PFSK-1 (cell line): ENCODE measurements at regions not wholly inside any gene's neighbourhood (a gene's known extent, or its start where the extent isn't known, plus 50 kb on each side); places are given as distances from the start of the nearest gene placed in this dataset.

Experiments
- POLR2AphosphoS5 ChIP-seq: IDR thresholded peaks from 2 replicates; pipeline ENCODE4 v1.6.1; 2012; ENCODE audit warnings: low read depth, mild to moderate bottlenecking, control low read depth, low read length, moderate library complexity
- SIN3A ChIP-seq: IDR thresholded peaks from 2 replicates; pipeline ENCODE4 v1.6.1; 2012; ENCODE audit warnings: mild to moderate bottlenecking, low read length, moderate library complexity, borderline replicate concordance; ENCODE audit not compliant: insufficient read depth
- TAF1 ChIP-seq: IDR thresholded peaks from 2 replicates; pipeline ENCODE4 v1.6.1; 2012; ENCODE audit warnings: low read length, control low read depth, borderline replicate concordance; ENCODE audit not compliant: insufficient read depth
- TF ChIP-seq, protein P1 (sequence below), 2 experiments: IDR thresholded peaks; 2 replicates each; pipeline versions ENCODE4 v1.6.1 to v1.8.0; 2011 to 2012; ENCODE audit warnings: low read depth in 2 of 2, low read length in 2 of 2, control low read depth in 1 of 2, inconsistent platforms in 1 of 2, mild to moderate bottlenecking in 1 of 2, moderate library complexity in 1 of 2; ENCODE audit not compliant: insufficient read depth in 1 of 2

DNA sequence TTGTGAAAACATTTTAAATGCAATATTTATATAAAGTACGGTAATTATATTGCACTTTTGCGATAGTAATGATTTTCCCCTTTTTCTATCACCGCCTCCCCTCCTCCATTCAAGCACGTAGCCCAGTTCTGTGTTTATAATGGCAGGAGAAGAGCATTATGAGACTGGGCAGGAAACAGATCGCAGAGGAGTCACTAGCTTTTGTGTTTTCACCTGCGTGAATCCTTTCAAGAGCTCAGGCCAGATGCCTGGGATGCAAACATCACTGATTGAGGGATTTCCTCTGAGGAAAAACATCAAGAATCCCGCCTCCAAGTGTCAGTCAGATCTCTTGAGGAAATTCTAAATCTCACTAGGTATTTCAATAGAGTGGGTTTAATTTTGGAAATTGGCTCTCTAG lies 178.4 kb upstream of the FN1 start:
- TF ChIP-seq SIN3A (no peak), POLR2AphosphoS5 (no peak), TAF1 (no peak)
- TF ChIP-seq, protein P1, sequence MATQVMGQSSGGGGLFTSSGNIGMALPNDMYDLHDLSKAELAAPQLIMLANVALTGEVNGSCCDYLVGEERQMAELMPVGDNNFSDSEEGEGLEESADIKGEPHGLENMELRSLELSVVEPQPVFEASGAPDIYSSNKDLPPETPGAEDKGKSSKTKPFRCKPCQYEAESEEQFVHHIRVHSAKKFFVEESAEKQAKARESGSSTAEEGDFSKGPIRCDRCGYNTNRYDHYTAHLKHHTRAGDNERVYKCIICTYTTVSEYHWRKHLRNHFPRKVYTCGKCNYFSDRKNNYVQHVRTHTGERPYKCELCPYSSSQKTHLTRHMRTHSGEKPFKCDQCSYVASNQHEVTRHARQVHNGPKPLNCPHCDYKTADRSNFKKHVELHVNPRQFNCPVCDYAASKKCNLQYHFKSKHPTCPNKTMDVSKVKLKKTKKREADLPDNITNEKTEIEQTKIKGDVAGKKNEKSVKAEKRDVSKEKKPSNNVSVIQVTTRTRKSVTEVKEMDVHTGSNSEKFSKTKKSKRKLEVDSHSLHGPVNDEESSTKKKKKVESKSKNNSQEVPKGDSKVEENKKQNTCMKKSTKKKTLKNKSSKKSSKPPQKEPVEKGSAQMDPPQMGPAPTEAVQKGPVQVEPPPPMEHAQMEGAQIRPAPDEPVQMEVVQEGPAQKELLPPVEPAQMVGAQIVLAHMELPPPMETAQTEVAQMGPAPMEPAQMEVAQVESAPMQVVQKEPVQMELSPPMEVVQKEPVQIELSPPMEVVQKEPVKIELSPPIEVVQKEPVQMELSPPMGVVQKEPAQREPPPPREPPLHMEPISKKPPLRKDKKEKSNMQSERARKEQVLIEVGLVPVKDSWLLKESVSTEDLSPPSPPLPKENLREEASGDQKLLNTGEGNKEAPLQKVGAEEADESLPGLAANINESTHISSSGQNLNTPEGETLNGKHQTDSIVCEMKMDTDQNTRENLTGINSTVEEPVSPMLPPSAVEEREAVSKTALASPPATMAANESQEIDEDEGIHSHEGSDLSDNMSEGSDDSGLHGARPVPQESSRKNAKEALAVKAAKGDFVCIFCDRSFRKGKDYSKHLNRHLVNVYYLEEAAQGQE (IDR thresholded peaks at IDR 0.05; ENCODE audit: insufficient read depth in 1 of 2, low read depth in 2 of 2, low read length in 2 of 2): no peak
